Pulmonary artery endothelial cell (primary cell): ENCODE measurements at regions not wholly inside any gene's neighbourhood (a gene's known extent, or its start where the extent isn't known, plus 50 kb on each side); places are given as distances from the start of the nearest gene placed in this dataset.
"Not testable (repeated sequence)": the region's sequence is repeated elsewhere in the genome, so short reads cannot be mapped to it uniquely, and the experiment has no call there.

Source experiments
- DNase-seq: peaks from one replicate; pipeline ENCODE4 v3.0.0-alpha.2; 2011; ENCODE audit warnings: low read depth, low spot score

- no peak for DNase-seq
Observed at GRCh38 chr10:78605800-78606350, 462.9 kb upstream of the ZMIZ1 start.

- not testable (repeated sequence) for DNase-seq
Observed at GRCh38 chr10:78606766-78607165, 462.0 kb upstream of the ZMIZ1 start.

- DNase-seq: no peak
Observed at GRCh38 chr10:78609976-78610375, 458.8 kb upstream of the ZMIZ1 start.

GRCh38 chr10:78613132-78613531, 455.6 kb upstream of the ZMIZ1 start:
- DNase-seq: no peak

GRCh38 chr10:78614267-78614666, 454.5 kb upstream of the ZMIZ1 start:
- no peak for DNase-seq

GRCh38 chr10:78614744-78615143, 454.0 kb upstream of the ZMIZ1 start:
- DNase-seq: no peak

GRCh38 chr10:78616125-78616695, 452.6 kb upstream of the ZMIZ1 start:
- DNase-seq: no peak

- DNase-seq: no peak
Observed at GRCh38 chr10:78617115-78617514, 451.7 kb upstream of the ZMIZ1 start.

GRCh38 chr10:78617631-78618030, 451.1 kb upstream of the ZMIZ1 start:
- DNase-seq: no peak

GRCh38 chr10:78618050-78618449, 450.7 kb upstream of the ZMIZ1 start:
- DNase-seq: no peak

- DNase-seq: no peak
Observed at GRCh38 chr10:78619115-78619851, 449.5 kb upstream of the ZMIZ1 start.

- DNase-seq: no peak
Observed at GRCh38 chr10:78619896-78620295, 448.9 kb upstream of the ZMIZ1 start.

- no peak for DNase-seq
Observed at GRCh38 chr10:78620985-78621799, 447.6 kb upstream of the ZMIZ1 start.

- no peak for DNase-seq
Observed at GRCh38 chr10:78623578-78624215, 445.1 kb upstream of the ZMIZ1 start.

GRCh38 chr10:78624791-78625190, 444.0 kb upstream of the ZMIZ1 start:
- DNase-seq: no peak

- no peak for DNase-seq
Observed at GRCh38 chr10:78626471-78626870, 442.3 kb upstream of the ZMIZ1 start.

- DNase-seq: no peak
Observed at GRCh38 chr10:78627254-78627795, 441.4 kb upstream of the ZMIZ1 start.

GRCh38 chr10:78628976-78629375, 439.8 kb upstream of the ZMIZ1 start:
- no peak for DNase-seq

- no peak for DNase-seq
Observed at GRCh38 chr10:78629773-78630172, 439.0 kb upstream of the ZMIZ1 start.

GRCh38 chr10:78630944-78631838, 437.6 kb upstream of the ZMIZ1 start:
- no peak for DNase-seq
